NK-92 (cell line): ENCODE measurements at regions not wholly inside any gene's neighbourhood (a gene's known extent, or its start where the extent isn't known, plus 50 kb on each side); places are given as distances from the start of the nearest gene placed in this dataset.

Experiments used
- DNase-seq: peaks from one replicate; lab custom pipeline; 2025; ENCODE audit not compliant: unreplicated experiment; lab: John Stamatoyannopoulos, UW

GRCh38 chr2:8016688-8017087, 665.2 kb upstream of the ID2 start:
- DNase-seq = no peak

GRCh38 chr2:8018956-8019355, 662.9 kb upstream of the ID2 start:
- DNase-seq = no peak

GRCh38 chr2:8019934-8020333, 661.9 kb upstream of the ID2 start:
- DNase-seq = no peak

- no peak for DNase-seq
Observed at GRCh38 chr2:8021921-8022320, 659.9 kb upstream of the ID2 start.

- DNase-seq = no peak
Observed at GRCh38 chr2:8022908-8023640, 658.8 kb upstream of the ID2 start.

GRCh38 chr2:8024506-8024905, 657.4 kb upstream of the ID2 start:
- no peak for DNase-seq

- DNase-seq = no peak
Observed at GRCh38 chr2:8026381-8026780, 655.5 kb upstream of the ID2 start.

- no peak for DNase-seq
Observed at GRCh38 chr2:8027387-8027786, 654.5 kb upstream of the ID2 start.

GRCh38 chr2:8028036-8028435, 653.8 kb upstream of the ID2 start:
- DNase-seq = no peak

- DNase-seq = no peak
Observed at GRCh38 chr2:8028436-8028835, 653.4 kb upstream of the ID2 start.

- DNase-seq = no peak
Observed at GRCh38 chr2:8028981-8029380, 652.9 kb upstream of the ID2 start.

- DNase-seq = no peak
Observed at GRCh38 chr2:8030573-8031303, 651.1 kb upstream of the ID2 start.

GRCh38 chr2:8031370-8031769, 650.5 kb upstream of the ID2 start:
- DNase-seq = no peak

- no peak for DNase-seq
Observed at GRCh38 chr2:8033546-8034096, 648.2 kb upstream of the ID2 start.

GRCh38 chr2:8036366-8036765, 645.5 kb upstream of the ID2 start:
- DNase-seq = no peak

GRCh38 chr2:8039732-8040131, 642.1 kb upstream of the ID2 start:
- no peak for DNase-seq

- DNase-seq = no peak
Observed at GRCh38 chr2:8043295-8043694, 638.6 kb upstream of the ID2 start.

GRCh38 chr2:8044046-8044594, 637.7 kb upstream of the ID2 start:
- no peak for DNase-seq

- no peak for DNase-seq
Observed at GRCh38 chr2:8045081-8045614, 636.7 kb upstream of the ID2 start.

GRCh38 chr2:8046849-8047248, 635.0 kb upstream of the ID2 start:
- no peak for DNase-seq

GRCh38 chr2:8049176-8049575, 632.7 kb upstream of the ID2 start:
- DNase-seq = no peak
